ENCODE measurements at regions not wholly inside any gene's neighbourhood (a gene's known extent, or its start where the extent isn't known, plus 50 kb on each side); places are given as distances from the start of the nearest gene placed in this dataset.

GRCh38 chr2:19677825-19678518 lies 223.8 kb downstream of the TTC32 start:
- DNase-seq (ENCODE audit: low spot score): no peak

- no peak for DNase-seq (ENCODE audit: low spot score)
Measured at GRCh38 chr2:19677215-19677777, 224.5 kb downstream of the TTC32 start.

DNA sequence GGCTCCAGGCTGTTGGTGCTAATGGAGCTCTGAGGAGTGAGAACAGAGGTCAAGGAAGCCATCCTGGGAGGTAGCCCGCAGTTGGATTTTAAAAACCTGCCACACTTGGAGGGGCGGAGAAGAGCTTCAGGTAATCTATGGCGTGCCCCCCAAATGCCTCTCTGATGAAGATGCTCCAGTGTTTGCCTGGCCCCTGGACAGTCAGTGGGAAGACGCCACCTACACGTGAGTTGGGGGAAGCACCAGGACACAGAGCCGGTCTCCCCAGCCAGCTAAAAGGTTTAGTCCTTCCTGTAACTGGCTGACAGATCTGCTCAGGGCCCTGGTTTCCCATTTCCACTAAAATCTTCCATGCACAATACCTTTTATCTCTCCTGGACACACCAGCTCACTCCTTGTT lies 225.0 kb downstream of the TTC32 start:
- DNase-seq (ENCODE audit: low spot score): no peak

GRCh38 chr2:19675856-19676460 lies 225.8 kb downstream of the TTC32 start:
- DNase-seq (ENCODE audit: low spot score): no peak

GRCh38 chr2:19675003-19675629 lies 226.7 kb downstream of the TTC32 start:
- DNase-seq (ENCODE audit: low spot score): no peak

- DNase-seq (ENCODE audit: low spot score): no peak
Measured at GRCh38 chr2:19674051-19675002, 227.5 kb downstream of the TTC32 start.

GRCh38 chr2:19673213-19673791 lies 228.5 kb downstream of the TTC32 start:
- no peak for DNase-seq (ENCODE audit: low spot score)

- no peak for DNase-seq (ENCODE audit: low spot score)
Measured at GRCh38 chr2:19671916-19672315, 229.9 kb downstream of the TTC32 start.

GRCh38 chr2:19671311-19671710 lies 230.5 kb downstream of the TTC32 start:
- no peak for DNase-seq (ENCODE audit: low spot score)

DNA sequence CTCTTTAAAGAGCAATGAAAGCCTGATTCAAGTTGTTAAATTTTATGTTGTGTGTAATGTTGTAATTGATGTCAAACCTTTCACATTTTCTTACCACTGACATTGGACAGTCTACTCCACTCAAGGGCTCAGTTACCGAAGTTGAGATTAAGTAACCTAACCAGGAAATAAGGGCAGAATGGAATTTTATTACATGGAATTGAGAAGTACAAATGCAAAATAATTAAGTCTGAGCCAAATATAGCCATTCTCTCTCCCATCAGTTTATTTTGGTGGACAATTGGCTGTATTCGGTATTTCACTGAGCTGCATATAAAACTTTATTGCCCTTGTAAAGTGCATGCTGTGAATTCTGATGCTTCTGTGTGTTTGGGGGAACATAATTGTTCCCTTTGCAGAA lies 231.5 kb downstream of the TTC32 start:
- no peak for DNase-seq (ENCODE audit: low spot score)

DNA sequence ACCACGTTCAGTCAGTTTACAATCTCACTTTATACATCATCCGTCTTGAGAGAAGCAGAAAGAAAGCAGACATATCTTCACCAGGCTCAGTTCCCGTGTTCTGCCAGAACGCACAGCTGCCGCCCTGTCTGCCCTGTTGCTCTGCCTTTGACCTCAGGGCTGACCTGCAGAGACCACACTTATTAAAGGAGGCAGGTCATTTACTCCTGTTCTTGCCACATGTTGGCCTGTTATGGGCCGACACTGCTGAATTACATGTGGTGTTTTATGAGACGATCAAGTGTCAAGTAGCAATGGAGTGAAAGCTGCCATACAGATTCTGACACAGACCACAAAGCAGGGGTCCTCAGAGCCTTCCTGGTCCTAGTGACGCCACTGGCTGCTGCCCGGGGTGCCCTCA lies 232.2 kb downstream of the TTC32 start:
- DNase-seq (ENCODE audit: low spot score): no peak

DNA sequence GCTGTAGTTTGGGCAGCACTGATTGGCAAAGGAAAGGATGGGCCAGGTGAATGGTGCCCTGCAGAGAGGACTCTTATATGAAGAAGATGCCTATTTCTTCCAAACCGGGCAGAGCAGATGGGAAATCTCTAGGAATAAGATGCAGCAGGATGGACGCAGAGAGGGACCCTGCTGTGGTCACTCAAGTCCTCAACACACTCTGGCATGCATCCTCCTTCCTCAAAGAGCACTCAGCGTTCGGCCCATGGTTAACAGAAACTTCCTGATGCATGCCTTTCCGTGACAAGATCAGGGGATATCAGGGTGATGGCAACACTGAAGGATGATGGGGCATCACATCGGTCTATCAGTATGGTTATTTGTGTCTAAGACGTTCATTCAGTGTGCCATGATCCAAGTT lies 232.7 kb downstream of the TTC32 start:
- no peak for DNase-seq (ENCODE audit: low spot score)

- DNase-seq (ENCODE audit: low spot score): no peak
Measured at GRCh38 chr2:19667536-19667949, 234.2 kb downstream of the TTC32 start.

DNA sequence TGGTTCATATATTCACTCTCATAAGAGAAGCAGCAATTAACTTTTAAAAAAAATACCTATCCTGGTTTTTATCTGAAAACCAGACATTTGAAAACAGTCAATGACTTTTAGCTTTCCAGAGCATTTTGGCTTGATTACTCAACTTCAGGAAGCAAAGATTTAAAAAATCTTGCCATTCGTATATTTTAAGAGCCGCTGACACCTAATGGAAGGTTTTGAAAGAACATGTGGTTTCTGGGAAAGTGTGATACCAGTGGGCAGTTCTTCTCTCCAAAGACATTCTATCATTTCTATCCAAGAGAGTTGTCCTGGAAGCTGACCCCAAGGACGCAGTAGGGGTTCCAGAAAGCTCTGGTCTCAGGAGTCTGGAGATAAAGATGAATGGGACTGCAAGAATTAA lies 234.7 kb downstream of the TTC32 start:
- DNase-seq (ENCODE audit: low spot score): no peak

DNA sequence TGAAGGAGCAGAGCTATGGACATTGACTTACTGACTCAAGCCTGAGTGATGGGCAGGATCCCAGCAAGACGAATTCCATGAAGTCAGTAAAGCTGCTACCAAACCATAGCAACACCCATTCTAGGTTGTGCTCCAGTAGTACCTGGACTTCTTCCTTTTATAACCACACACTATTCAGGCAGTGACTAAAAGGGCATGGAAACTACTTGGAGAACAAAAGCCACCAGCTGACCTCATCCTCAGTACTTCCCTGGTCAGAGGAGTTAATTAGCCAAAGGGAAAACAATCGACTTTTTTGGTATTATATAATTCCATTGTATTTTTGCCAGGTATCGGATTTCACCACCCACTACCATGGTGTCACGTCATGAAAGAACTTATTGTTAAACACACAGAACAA lies 237.1 kb downstream of the TTC32 start:
- DNase-seq (ENCODE audit: low spot score): no peak

DNA sequence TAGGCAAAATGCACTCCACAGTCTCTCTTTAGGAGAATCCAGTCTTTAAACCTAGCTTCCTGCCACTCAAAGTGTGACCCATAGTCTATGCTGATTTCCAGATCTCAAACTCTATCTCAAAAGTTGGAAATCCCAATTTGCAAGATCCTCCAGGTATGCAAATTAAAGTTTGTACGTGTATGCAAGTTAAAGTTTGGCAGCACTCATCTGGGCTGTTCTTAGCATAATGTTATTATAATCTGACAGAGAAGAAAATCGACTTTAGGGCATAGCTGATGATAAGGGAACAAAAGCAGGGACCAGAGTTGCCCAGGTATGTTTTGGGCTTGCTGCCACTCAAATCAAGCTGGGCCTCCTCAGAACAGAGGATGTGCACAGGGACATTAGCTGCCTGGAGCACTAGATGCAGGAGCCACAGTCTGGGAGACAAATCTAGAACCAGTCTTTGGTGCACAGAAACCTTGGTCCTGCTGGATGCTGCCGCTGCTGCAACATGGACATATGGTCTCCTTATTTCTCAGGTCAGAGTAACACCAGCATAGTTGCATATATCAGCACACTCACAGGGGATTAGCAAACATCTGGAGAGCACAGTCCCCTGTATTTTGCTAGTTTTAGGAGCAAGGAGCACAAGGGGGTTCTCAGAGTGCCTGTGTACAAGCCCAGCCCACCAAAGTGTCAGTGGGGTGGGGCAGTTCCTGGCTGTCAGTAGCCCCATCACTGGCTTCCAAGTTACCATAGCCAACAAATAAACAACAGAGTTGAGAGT lies 242.6 kb downstream of the TTC32 start:
- no peak for DNase-seq (ENCODE audit: low spot score)

- DNase-seq (ENCODE audit: low spot score): no peak
Measured at GRCh38 chr2:19656011-19656410, 245.8 kb downstream of the TTC32 start.

GRCh38 chr2:19654310-19655090 lies 247.3 kb downstream of the TTC32 start:
- DNase-seq (ENCODE audit: low spot score): no peak

GRCh38 chr2:19653509-19653908 lies 248.3 kb downstream of the TTC32 start:
- no peak for DNase-seq (ENCODE audit: low spot score)

DNA sequence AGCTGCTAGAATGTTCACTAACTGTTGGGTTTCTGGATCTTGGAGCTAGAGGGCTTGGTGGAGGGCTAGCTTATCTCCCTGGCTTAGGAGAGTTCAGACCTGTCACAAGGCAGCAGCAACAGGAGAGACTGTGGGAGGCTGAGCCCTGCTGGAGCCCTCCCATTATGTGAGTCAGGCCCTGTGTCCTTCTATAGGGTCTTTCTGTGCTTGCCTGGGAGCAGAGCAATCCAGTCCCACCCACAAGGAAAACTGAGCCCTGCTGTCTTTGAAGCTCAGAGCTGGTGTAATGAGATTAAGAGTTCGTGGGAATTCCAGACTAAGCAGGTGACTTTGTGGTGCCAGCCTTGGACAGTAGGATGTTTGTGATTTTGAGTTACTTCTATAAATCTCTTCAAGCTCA lies 249.0 kb downstream of the TTC32 start:
- DNase-seq (ENCODE audit: low spot score): no peak

All from activated CD4-positive, alpha-beta T cell treated with anti-CD3 and anti-CD28 coated beads, Interleukin-2, Interleukin-4, amounts not matched to agents 100 ng/mL and 50 ng/mL, durations not matched to agents 16 hours and 8 hours (primary cell).